ENCODE measurements at regions not wholly inside any gene's neighbourhood (a gene's known extent, or its start where the extent isn't known, plus 50 kb on each side); places are given as distances from the start of the nearest gene placed in this dataset.

DNA sequence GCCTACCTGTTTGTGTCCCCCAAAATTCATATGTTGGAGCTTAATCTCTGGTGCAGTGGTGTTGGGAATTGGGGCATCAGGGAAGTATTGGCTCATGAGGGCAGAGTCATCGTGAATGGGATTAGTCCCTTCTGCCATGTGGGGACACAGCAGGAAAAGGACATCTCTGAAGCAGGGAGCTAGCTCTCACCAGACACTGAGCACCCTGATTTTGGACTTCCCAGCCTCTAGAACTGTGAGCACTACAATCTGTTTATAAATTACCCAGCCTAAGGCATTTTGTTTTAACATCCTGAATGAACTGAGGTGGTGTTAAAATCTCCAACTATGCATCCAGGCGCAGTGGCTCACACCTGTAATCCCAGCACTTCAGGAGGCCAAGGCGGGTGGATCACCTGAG lies 206.0 kb downstream of the SEC14L1 start:
- H3K27ac Mint-ChIP-seq, result no peak overlapping the region
- no peaks in the 10 kb centered on the region for H3K27me3 Mint-ChIP-seq
- no peak overlapping the region for H3K4me3 Mint-ChIP-seq
- H3K9me3 Mint-ChIP-seq, result no peaks in the 10 kb centered on the region
- H3K36me3 Mint-ChIP-seq, result peaks cover 2% of the 10 kb centered on the region
- peaks cover 10 to 24% (median 24%) of the 10 kb centered on the region in 3 donors for H3K4me1 Mint-ChIP-seq

DNA sequence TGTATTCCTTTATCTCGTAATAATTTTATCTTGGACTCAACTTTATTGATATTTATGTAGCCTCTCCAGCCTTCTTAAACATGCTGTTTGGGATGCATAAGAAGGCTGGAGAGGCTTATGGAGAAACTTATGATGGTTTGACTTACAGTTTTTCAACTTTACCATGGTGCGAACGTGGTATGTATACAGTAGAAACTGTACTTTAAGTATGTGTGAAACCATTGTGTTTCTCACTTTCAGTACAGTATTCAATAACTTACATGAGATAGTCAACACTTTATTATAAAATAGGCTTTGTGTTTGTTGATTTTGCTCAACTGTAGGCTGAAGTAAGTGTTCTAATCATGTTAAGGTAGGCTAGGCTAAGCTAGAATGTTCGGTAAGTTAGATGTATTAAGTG lies 206.8 kb downstream of the SEC14L1 start:
- H3K4me1 Mint-ChIP-seq, result peaks cover 5 to 19% (median 16%) of the 10 kb centered on the region in 3 donors
- H3K9me3 Mint-ChIP-seq, result no peaks in the 10 kb centered on the region
- no peak overlapping the region for H3K4me3 Mint-ChIP-seq
- peaks cover 2% of the 10 kb centered on the region for H3K36me3 Mint-ChIP-seq
- no peaks in the 10 kb centered on the region for H3K27me3 Mint-ChIP-seq
- no peak overlapping the region for H3K27ac Mint-ChIP-seq

DNA sequence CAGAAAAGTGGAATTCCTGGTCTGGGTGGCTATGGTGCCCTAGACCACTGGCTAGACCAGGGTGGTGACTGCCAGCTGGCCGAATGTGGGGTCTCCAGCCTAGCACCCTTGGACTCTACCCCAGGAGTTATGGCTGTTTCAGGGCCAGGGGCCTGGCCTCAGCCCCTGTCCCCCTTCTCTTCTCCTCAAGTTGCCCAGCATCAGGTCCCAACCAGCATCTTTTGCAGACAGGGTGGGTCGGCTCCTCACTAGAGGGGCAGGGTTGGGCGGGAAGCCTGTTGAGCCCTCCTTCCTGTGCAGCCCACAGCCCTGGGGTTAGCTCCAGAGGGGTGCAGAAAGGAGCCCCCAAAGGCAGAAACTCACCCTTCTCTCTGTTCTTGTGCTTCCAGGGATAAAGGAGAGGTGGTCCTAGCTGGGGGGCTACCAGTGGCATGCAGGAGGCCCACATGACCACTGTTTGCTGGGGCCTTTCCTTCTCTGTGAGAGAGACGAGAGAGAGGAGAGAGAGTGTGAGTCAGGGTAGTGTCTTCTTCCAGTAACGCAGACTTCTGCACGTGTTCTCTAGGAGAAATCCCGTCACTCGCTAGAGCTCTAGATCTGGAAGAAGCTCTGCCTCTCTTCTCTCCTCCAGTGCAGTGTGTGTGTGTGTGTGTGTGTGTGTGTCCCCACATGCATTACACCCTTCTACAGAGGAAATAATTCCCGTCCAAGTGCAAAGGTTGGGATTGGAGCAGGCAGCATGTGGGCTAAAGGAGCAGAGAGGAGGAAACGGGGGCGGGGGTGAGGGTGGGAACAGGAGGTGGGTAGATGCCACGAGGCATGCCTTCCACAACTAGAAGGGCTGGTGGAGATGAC lies 209.4 kb downstream of the SEC14L1 start:
- Mint-ChIP-seq H3K4me1 (peaks cover 2 to 10% (median 4%) of the 10 kb centered on the region in 3 donors), H3K9me3 (no peaks in the 10 kb centered on the region), H3K27ac (no peak overlapping the region), H3K36me3 (peaks cover 2% of the 10 kb centered on the region), H3K4me3 (no peak overlapping the region), H3K27me3 (no peaks in the 10 kb centered on the region)

DNA sequence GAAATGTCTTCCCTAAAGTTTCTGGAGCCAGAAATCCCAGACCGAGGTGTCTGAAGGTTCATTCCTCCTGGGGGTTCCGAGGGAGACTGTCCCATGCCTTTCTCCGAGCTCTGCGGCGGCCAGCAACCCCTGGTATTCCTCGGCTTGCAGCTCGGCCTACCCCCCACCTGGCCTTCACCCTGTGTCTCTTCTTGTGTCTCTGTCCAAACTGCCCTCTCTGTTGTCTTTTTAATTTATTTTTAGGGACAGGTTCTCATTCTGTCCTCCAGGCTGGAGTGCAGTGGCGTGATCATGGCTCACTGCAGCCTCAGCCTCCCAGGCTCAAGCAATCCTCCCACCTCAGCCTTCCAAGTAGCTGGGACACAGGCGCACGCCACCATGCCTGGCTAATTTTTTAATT lies 211.7 kb downstream of the SEC14L1 start:
- Mint-ChIP-seq H3K4me3 (peak overlapping the region in 1 of 4 donors; percentile 47), H3K27ac (no peak overlapping the region), H3K36me3 (peaks cover 2% of the 10 kb centered on the region), H3K9me3 (no peaks in the 10 kb centered on the region), H3K27me3 (no peaks in the 10 kb centered on the region), H3K4me1 (peaks cover 0 to 10% (median 4%) of the 10 kb centered on the region in 3 donors)

DNA sequence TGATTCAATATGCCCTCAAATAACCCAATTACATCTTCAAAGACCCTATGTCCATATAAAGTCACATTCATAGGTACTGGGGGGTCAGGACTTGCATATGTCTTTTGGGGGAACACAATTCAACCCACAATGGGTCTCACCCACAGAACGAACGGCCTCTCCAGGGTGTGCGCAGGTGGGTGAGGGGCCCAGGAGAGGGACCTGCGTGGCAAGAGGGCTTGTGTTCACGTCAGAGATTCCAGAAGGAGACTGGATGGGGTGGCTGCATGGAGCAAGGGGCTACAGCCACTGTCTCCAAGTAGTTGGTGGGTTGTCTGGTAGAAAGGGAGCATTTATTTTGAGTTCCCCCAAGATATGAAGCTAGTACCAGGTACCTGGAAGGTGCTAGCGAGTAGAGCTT lies 212.2 kb downstream of the SEC14L1 start:
- Mint-ChIP-seq H3K36me3 (peaks cover 2% of the 10 kb centered on the region), H3K27me3 (no peaks in the 10 kb centered on the region), H3K4me1 (peaks cover 2 to 10% (median 4%) of the 10 kb centered on the region in 3 donors), H3K4me3 (peak overlapping the region in 1 of 4 donors; percentile 7), H3K27ac (peak overlapping the region in 2 of 3 donors; percentile 16 to 43), H3K9me3 (no peaks in the 10 kb centered on the region)

- no peaks in the 10 kb centered on the region for H3K9me3 Mint-ChIP-seq
- peak overlapping the region in 1 of 3 donors; percentile 72 for H3K27ac Mint-ChIP-seq
- H3K27me3 Mint-ChIP-seq, result no peaks in the 10 kb centered on the region
- H3K36me3 Mint-ChIP-seq, result no peaks in the 10 kb centered on the region
- H3K4me1 Mint-ChIP-seq, result peaks cover 2 to 10% (median 4%) of the 10 kb centered on the region in 3 donors
- H3K4me3 Mint-ChIP-seq, result peak overlapping the region in 1 of 4 donors; percentile 33
Measured at GRCh38 chr17:77353684-77354419, 213.1 kb downstream of the SEC14L1 start.

DNA sequence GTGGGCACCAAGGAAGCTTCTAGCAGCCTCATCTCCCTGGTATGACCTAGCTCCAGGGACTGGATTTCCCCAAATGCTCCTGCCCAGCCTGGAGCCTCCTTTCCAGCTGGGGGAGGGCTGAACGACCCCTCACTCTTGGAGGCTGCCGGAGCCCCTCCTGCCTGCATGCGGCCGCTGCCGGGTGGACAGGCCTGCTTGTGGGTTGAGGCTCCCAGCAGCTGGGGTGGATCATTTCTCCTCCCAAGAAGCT lies 213.6 kb downstream of the SEC14L1 start:
- H3K4me3 Mint-ChIP-seq, result peak overlapping the region in 1 of 4 donors; percentile 33
- no peaks in the 10 kb centered on the region for H3K36me3 Mint-ChIP-seq
- peak overlapping the region in 1 of 3 donors; percentile 72 for H3K27ac Mint-ChIP-seq
- H3K27me3 Mint-ChIP-seq, result no peaks in the 10 kb centered on the region
- H3K4me1 Mint-ChIP-seq, result peaks cover 2 to 10% (median 4%) of the 10 kb centered on the region in 3 donors
- H3K9me3 Mint-ChIP-seq, result peaks cover 0 to 1% (median 0%) of the 10 kb centered on the region in 3 donors

GRCh38 chr17:77354670-77355455 lies 214.1 kb downstream of the SEC14L1 start:
- H3K4me1 Mint-ChIP-seq, result peaks cover 2 to 10% (median 4%) of the 10 kb centered on the region in 3 donors

DNA sequence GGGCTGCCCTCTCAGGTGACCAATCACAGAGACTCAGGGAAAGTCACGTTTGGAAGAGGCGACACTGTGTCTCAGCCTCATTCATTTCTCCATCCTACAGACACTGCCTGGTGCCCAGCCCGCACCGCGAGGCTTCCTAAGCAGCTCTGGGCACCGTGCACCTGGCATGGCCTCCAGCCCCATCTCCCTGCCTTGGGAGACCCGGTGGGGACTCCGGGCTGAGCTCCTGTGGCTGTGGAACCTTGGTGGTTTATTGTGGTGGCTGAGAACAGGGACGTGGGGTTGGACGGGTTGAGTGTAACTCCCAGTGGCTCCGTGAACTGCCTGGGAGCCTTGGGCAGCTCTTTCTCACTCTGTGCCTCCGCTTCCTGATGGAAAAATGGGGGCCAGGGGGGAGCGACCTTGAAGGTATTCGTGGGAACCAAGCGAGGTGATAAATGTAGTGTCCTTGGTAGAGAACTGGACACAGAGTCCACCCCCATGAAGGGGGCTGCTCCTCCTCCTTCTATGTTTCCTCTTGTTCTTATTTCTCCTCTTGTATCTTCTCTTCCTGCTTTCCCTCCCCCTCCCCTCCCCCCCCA lies 215.4 kb downstream of the SEC14L1 start:
- H3K4me1 Mint-ChIP-seq, result peaks cover 2 to 10% (median 4%) of the 10 kb centered on the region in 3 donors
- peak overlapping the region in 2 of 3 donors; percentile 53 to 72 for H3K27ac Mint-ChIP-seq
- peaks cover 0 to 2% (median 0%) of the 10 kb centered on the region in 3 donors for H3K9me3 Mint-ChIP-seq
- H3K4me3 Mint-ChIP-seq, result no peak overlapping the region
- no peaks in the 10 kb centered on the region for H3K27me3 Mint-ChIP-seq
- H3K36me3 Mint-ChIP-seq, result no peaks in the 10 kb centered on the region

More at GRCh38 chr17:77354670-77355455, 214.1 kb downstream of the SEC14L1 start:
- H3K4me3 Mint-ChIP-seq, result no peak overlapping the region
- H3K9me3 Mint-ChIP-seq, result peaks cover 0 to 2% (median 0%) of the 10 kb centered on the region in 3 donors
- H3K27me3 Mint-ChIP-seq, result no peaks in the 10 kb centered on the region
- H3K36me3 Mint-ChIP-seq, result no peaks in the 10 kb centered on the region
- H3K27ac Mint-ChIP-seq, result peak overlapping the region in 2 of 3 donors; percentile 72 to 82

- H3K36me3 Mint-ChIP-seq, result no peaks in the 10 kb centered on the region
- H3K27ac Mint-ChIP-seq, result peak overlapping the region; percentile 39 to 84 (median 80)
Measured at GRCh38 chr17:77356690-77357201, 216.0 kb downstream of the SEC14L1 start.

DNA sequence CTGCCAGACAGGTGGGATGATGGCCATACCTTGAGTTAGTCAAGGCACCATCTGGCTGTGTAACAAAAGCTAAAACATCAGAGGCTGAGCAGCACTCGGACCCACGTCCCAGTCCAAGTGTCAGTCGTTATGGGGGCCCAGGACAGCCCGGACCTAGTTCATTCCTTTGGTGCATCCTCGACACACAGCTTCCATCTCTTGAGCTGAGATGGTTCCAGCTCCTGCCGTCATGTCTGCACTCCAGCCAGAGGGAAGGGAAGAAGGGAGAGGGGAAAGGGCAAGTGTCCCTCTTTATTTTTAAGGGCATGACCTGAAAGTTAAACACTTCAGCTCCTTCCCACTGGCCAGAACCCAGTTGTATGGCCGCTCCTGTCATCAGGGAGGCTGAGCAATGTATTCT lies 218.0 kb downstream of the SEC14L1 start:
- Mint-ChIP-seq H3K4me1 (peaks cover 8 to 13% (median 11%) of the 10 kb centered on the region in 3 donors), H3K36me3 (peaks cover 2% of the 10 kb centered on the region), H3K27ac (peak overlapping the region in 1 of 3 donors; percentile 83), H3K27me3 (peaks cover 2% of the 10 kb centered on the region), H3K9me3 (peaks cover 0 to 2% (median 0%) of the 10 kb centered on the region in 3 donors), H3K4me3 (no peak overlapping the region)

More at GRCh38 chr17:77356690-77357201, 216.0 kb downstream of the SEC14L1 start:
- peak overlapping the region in 2 of 4 donors; percentile 13 to 26 for H3K4me3 Mint-ChIP-seq
- peaks cover 0 to 2% (median 0%) of the 10 kb centered on the region in 3 donors for H3K9me3 Mint-ChIP-seq
- no peaks in the 10 kb centered on the region for H3K27me3 Mint-ChIP-seq
- H3K4me1 Mint-ChIP-seq, result peaks cover 2 to 10% (median 4%) of the 10 kb centered on the region in 3 donors

- H3K9me3 Mint-ChIP-seq, result peaks cover 0 to 2% (median 0%) of the 10 kb centered on the region in 3 donors
- peak overlapping the region in 1 of 4 donors; percentile 54 for H3K4me3 Mint-ChIP-seq
- H3K4me1 Mint-ChIP-seq, result peaks cover 13 to 15% (median 14%) of the 10 kb centered on the region in 3 donors
- H3K36me3 Mint-ChIP-seq, result peaks cover 2% of the 10 kb centered on the region
- peaks cover 2% of the 10 kb centered on the region for H3K27me3 Mint-ChIP-seq
- peak overlapping the region in 1 of 3 donors; percentile 83 for H3K27ac Mint-ChIP-seq
Measured at GRCh38 chr17:77359236-77359635, 218.5 kb downstream of the SEC14L1 start.

DNA sequence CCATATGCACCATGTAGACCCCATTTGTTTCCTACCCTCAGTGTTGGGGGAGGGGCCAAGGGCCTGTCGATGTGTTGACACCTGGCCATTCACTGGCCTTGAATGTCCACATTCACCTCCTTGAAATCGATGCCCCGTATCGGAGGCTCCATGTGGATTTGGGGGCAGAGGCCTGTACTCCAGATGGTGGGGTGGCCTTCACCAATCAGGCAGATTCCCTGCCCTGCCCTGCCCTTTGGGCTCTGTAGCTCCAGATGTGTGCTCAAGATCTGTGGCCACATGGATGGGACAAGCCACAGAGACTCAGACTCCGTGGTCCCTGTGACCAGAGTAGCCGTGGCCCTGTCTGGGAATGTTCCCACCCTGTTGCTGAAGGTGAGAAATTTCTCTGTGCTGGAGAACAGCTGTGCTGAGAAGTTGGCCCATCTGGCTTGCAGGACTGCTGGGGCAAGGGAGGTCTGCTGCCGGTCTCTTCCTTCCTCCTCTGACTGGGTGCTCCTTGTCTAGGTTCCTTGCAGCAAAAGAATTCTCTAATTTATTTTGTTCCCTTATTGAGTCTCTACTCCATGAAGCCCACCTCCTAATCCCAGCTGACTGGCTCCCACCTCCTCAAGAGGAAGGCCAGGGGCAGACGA lies 221.3 kb downstream of the SEC14L1 start:
- H3K9me3 Mint-ChIP-seq, result peaks cover 0 to 2% (median 0%) of the 10 kb centered on the region in 3 donors
- H3K27ac Mint-ChIP-seq, result peak overlapping the region in 2 of 3 donors; percentile 35 to 72
- peaks cover 25 to 29% (median 26%) of the 10 kb centered on the region in 3 donors for H3K4me1 Mint-ChIP-seq
- H3K36me3 Mint-ChIP-seq, result peaks cover 4% of the 10 kb centered on the region
- peaks cover 2% of the 10 kb centered on the region for H3K27me3 Mint-ChIP-seq
- H3K4me3 Mint-ChIP-seq, result no peak overlapping the region

Data from IgD-negative memory B cell (primary cell).